ENCODE measurements at regions not wholly inside any gene's neighbourhood (a gene's known extent, or its start where the extent isn't known, plus 50 kb on each side); places are given as distances from the start of the nearest gene placed in this dataset.

- H3K9me3 ChIP-seq (ENCODE audit: control insufficient read depth, insufficient read depth, low read length): no peaks in the 10 kb centered on the region
- peaks cover 4% of the 10 kb centered on the region; the same call in 1 of the 2 replicates for H3K4me1 ChIP-seq (ENCODE audit: insufficient read depth, low read length)
- H3K36me3 ChIP-seq (ENCODE audit: insufficient read depth, low read length): no peaks in the 10 kb centered on the region
- H3K9ac ChIP-seq (ENCODE audit: low read depth, low read length): no peak overlapping the region
These were observed 156.1 kb upstream of the ANKRD28 start for GRCh38 chr3:15953841-15954240.

GRCh38 chr3:15955968-15956367 is 158.2 kb upstream of the ANKRD28 start:
- Histone ChIP-seq H3K9me3 (ENCODE audit: control insufficient read depth, insufficient read depth, low read length) (no peaks in the 10 kb centered on the region), H3K4me1 (ENCODE audit: insufficient read depth, low read length) (peaks cover 4% of the 10 kb centered on the region; the same call in 1 of the 2 replicates), H3K9ac (ENCODE audit: low read depth, low read length) (no peak overlapping the region), H3K36me3 (ENCODE audit: insufficient read depth, low read length) (no peaks in the 10 kb centered on the region)

- no peaks in the 10 kb centered on the region for H3K36me3 ChIP-seq (ENCODE audit: insufficient read depth, low read length)
- peaks cover 4% of the 10 kb centered on the region; the same call in 1 of the 2 replicates for H3K4me1 ChIP-seq (ENCODE audit: insufficient read depth, low read length)
- no peaks in the 10 kb centered on the region for H3K9me3 ChIP-seq (ENCODE audit: control insufficient read depth, insufficient read depth, low read length)
- no peak overlapping the region for H3K9ac ChIP-seq (ENCODE audit: low read depth, low read length)
These were observed 161.1 kb upstream of the ANKRD28 start for GRCh38 chr3:15958692-15959433.

DNA sequence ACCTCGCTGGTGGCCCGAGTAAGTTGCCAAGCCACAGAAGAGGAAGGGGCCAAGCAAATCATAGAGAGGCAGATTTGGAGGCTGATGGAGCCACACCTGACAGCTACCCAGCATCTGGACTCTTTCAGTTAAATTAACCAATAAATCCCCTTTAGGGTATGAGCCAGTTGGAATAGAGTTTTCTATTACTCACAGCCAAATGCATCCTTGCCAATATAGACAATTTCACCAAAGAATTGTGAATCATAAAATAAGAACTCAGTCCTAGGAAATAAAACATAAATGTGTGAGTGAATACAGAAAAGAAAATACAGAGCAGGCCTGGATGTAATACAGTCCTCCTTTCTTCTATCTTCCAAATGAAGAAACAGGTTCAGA is 161.6 kb upstream of the ANKRD28 start:
- H3K9ac ChIP-seq (ENCODE audit: low read depth, low read length): no peak overlapping the region
- no peaks in the 10 kb centered on the region for H3K9me3 ChIP-seq (ENCODE audit: control insufficient read depth, insufficient read depth, low read length)
- no peaks in the 10 kb centered on the region for H3K36me3 ChIP-seq (ENCODE audit: insufficient read depth, low read length)
- peaks cover 4% of the 10 kb centered on the region; the same call in 1 of the 2 replicates for H3K4me1 ChIP-seq (ENCODE audit: insufficient read depth, low read length)

DNA sequence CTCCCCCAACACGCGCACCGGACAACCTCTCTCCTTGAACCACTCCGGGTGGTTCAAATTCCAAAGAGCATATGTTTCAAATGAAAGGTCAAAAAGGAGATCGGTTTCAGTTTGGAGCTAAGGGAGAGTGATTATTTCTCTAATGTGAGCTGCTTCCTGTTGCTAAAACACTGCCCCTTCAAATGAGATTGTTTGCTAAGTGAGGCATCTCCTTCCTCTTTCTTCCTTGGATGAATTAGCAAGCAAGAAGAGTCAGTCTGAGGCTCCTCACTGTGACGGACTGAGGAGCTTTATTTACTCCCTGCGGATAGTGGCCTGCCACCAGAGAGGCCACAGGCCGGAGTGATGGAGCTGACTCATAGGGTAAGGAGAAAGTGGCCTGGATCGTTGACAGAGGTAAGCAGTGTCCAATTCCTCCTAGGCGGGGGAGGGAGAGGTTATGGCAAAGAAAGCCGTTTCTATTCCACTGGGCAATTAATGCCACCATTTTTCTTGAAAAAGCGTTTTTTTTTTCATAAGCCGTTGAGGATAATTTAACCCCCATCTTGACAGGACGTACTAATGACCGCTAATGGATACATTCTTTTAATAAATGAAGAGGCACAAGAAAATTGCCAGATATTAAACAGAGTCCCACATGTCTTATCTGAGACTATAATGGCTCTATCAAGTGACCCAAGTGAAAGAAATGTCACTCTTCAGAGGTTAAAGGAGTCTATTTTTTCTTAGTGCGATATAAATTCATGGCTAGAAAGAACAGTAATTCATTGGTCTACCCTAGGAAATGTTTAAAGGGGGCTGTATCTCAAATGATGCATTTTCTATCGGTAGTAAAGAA is 167.0 kb upstream of the ANKRD28 start:
- peaks cover 4% of the 10 kb centered on the region; the same call in 1 of the 2 replicates for H3K4me1 ChIP-seq (ENCODE audit: insufficient read depth, low read length)
- no peaks in the 10 kb centered on the region for H3K9me3 ChIP-seq (ENCODE audit: control insufficient read depth, insufficient read depth, low read length)
- H3K9ac ChIP-seq (ENCODE audit: low read depth, low read length): no peak overlapping the region
- no peaks in the 10 kb centered on the region for H3K36me3 ChIP-seq (ENCODE audit: insufficient read depth, low read length)

DNA sequence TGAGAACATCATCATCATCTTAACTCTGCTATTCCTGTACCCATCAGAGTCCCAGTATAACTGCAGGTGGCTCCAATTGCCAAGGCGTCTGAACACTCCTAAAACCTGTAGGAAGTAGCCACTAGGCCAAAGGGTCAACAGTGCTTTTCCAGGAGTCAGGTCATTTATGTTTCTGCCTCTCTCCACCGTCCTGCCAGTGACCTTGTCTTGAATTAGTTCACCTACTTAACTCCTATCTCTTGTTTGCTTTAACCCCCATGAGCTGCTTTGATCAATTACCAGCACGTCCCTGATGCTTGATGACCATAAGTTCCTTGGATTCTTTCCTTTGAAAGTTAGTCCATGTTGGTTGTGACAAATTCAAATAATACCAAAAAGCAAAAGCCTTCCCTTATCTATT is 169.8 kb upstream of the ANKRD28 start:
- H3K9ac ChIP-seq (ENCODE audit: low read depth, low read length): no peak overlapping the region
- H3K9me3 ChIP-seq (ENCODE audit: control insufficient read depth, insufficient read depth, low read length): no peaks in the 10 kb centered on the region
- H3K36me3 ChIP-seq (ENCODE audit: insufficient read depth, low read length): no peaks in the 10 kb centered on the region
- peaks cover 4% of the 10 kb centered on the region; the same call in 1 of the 2 replicates for H3K4me1 ChIP-seq (ENCODE audit: insufficient read depth, low read length)

DNA sequence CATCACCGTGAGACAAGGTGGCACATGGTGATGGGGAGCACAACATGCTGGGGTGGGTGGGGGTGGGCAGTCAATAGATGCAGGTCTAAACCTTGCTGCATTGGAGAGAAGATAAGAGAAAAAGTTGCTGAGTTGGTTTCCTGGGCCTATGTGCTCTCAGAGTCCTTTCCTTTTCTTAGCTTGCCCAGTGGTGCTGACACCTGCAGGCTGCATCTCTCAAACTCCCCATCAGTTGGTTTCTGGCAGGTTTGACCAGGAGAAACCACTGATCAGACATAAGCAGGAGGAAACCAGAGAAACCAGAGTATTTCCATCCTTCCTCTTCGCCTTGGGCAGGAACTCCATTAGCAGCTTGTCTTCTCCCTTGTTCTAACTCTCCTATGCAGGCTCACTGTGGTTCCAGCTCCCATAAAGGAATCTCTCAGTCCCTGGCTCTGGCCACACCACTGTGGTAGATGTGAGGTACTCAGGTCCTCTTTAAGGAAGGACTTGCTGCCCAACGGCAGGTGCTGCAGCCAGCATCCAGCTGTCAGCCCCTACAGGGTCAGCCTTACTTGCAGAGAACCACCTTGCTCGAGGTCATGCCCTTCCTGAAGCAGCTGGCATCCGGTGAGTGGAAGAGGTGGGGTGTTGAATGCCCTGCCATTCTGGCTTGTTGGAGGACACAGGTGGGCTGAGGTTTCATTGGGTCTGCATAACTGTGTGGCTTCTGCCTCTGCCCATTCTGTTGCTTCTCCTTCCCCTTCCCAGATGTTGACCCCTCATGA is 172.3 kb upstream of the ANKRD28 start:
- Histone ChIP-seq H3K9me3 (ENCODE audit: control insufficient read depth, insufficient read depth, low read length) (no peaks in the 10 kb centered on the region), H3K36me3 (ENCODE audit: insufficient read depth, low read length) (no peaks in the 10 kb centered on the region), H3K4me1 (ENCODE audit: insufficient read depth, low read length) (peaks cover 3% of the 10 kb centered on the region; the same call in 1 of the 2 replicates), H3K9ac (ENCODE audit: low read depth, low read length) (no peak overlapping the region)

DNA sequence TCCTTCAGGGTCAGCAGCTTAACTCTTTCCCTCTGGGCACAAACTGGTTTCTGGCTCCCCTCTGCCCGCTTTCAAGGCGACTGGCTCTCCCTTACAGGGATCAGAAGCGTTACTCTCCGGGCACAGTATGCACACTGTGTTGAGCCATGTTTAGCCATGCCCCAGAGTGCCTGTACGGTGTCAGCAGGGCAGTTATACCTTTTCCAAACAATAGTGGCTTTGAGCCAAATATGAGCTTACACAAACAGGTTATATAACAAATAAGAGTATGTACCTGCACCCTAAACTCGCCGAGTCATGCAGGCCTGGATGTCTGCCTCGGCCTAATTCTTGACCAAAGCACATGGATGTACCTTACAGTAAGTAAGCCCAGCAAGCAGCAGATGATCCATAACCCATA is 175.6 kb upstream of the ANKRD28 start:
- H3K9me3 ChIP-seq (ENCODE audit: control insufficient read depth, insufficient read depth, low read length): no peaks in the 10 kb centered on the region
- H3K36me3 ChIP-seq (ENCODE audit: insufficient read depth, low read length): no peaks in the 10 kb centered on the region

GRCh38 chr3:15973940-15974339 is 176.2 kb upstream of the ANKRD28 start:
- H3K36me3 ChIP-seq (ENCODE audit: insufficient read depth, low read length): no peaks in the 10 kb centered on the region
- H3K9me3 ChIP-seq (ENCODE audit: control insufficient read depth, insufficient read depth, low read length): no peaks in the 10 kb centered on the region
- H3K4me1 ChIP-seq (ENCODE audit: insufficient read depth, low read length): no peaks in the 10 kb centered on the region
- H3K9ac ChIP-seq (ENCODE audit: low read depth, low read length): no peak overlapping the region

More for the DNA sequence above, 175.6 kb upstream of the ANKRD28 start:
- H3K4me1 ChIP-seq (ENCODE audit: insufficient read depth, low read length): no peaks in the 10 kb centered on the region
- no peak overlapping the region for H3K9ac ChIP-seq (ENCODE audit: low read depth, low read length)

DNA sequence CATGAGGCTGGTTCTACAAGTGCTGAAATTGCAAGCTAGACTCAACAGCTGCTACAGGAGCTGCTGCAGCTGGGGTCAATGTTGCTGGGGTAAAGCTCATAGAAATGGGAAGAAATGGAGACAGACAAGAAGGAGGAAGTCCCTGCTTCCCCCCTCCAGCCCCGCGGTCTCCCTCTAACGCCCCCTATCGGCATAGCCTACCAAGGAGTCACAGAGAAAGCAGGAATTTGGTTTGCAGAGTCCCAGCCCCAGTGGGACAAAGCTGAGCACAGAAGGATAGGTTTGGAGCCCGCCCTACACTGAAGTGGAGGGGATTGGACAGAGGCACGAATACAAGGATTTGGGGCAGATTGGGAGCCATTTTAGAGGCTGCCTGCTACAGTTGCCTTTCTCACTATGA is 176.9 kb upstream of the ANKRD28 start:
- Histone ChIP-seq H3K36me3 (ENCODE audit: insufficient read depth, low read length) (no peaks in the 10 kb centered on the region), H3K9ac (ENCODE audit: low read depth, low read length) (no peak overlapping the region), H3K9me3 (ENCODE audit: control insufficient read depth, insufficient read depth, low read length) (no peaks in the 10 kb centered on the region), H3K4me1 (ENCODE audit: insufficient read depth, low read length) (no peaks in the 10 kb centered on the region)

GRCh38 chr3:15976524-15976923 is 178.7 kb upstream of the ANKRD28 start:
- Histone ChIP-seq H3K4me1 (ENCODE audit: insufficient read depth, low read length) (no peaks in the 10 kb centered on the region), H3K9ac (ENCODE audit: low read depth, low read length) (no peak overlapping the region), H3K36me3 (ENCODE audit: insufficient read depth, low read length) (no peaks in the 10 kb centered on the region), H3K9me3 (ENCODE audit: control insufficient read depth, insufficient read depth, low read length) (no peaks in the 10 kb centered on the region)

GRCh38 chr3:15977090-15977489 is 179.3 kb upstream of the ANKRD28 start:
- Histone ChIP-seq H3K4me1 (ENCODE audit: insufficient read depth, low read length) (no peaks in the 10 kb centered on the region), H3K9me3 (ENCODE audit: control insufficient read depth, insufficient read depth, low read length) (no peaks in the 10 kb centered on the region), H3K36me3 (ENCODE audit: insufficient read depth, low read length) (no peaks in the 10 kb centered on the region), H3K9ac (ENCODE audit: low read depth, low read length) (no peak overlapping the region)

DNA sequence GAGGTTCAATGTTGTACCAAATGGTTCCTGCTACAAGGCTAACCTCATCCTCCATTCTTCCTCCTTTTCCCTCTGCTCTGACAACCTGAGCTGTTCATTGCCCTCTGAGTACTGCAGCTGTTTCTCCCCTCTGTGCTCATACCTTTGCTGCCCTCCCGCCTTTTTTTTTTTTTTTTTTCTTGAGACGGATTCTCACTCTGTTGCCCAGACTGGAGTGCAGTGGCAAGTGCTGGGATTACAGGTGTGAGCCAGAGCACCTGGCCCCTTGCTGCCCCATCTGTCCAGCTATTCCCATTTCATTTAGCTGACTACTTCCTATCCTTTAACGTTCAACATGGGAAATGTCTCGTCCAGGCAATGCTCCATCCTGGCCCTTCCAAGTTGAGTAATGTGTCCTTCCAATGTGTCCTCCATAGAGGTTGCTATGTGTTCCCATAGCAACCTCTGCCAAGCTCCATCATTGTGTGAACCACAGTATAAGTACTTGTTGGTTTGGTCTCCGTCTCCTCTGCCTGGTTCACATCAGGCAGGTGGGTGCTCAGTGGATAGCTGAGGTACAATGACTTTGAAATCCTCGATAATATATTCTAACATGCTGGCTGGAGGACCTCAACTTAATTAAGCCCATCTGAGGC is 179.9 kb upstream of the ANKRD28 start:
- Histone ChIP-seq H3K9ac (ENCODE audit: low read depth, low read length) (no peak overlapping the region), H3K9me3 (ENCODE audit: control insufficient read depth, insufficient read depth, low read length) (no peaks in the 10 kb centered on the region), H3K36me3 (ENCODE audit: insufficient read depth, low read length) (no peaks in the 10 kb centered on the region), H3K4me1 (ENCODE audit: insufficient read depth, low read length) (no peaks in the 10 kb centered on the region)

GRCh38 chr3:15978801-15979200 is 181.0 kb upstream of the ANKRD28 start:
- no peaks in the 10 kb centered on the region for H3K9me3 ChIP-seq (ENCODE audit: control insufficient read depth, insufficient read depth, low read length)
- peaks cover 7% of the 10 kb centered on the region for H3K4me1 ChIP-seq (ENCODE audit: insufficient read depth, low read length)
- H3K9ac ChIP-seq (ENCODE audit: low read depth, low read length): no peak overlapping the region
- H3K36me3 ChIP-seq (ENCODE audit: insufficient read depth, low read length): no peaks in the 10 kb centered on the region

Data from ES-I3 (cell line).